Kasumi-1 (cell line): ENCODE measurements at regions not wholly inside any gene's neighbourhood (a gene's known extent, or its start where the extent isn't known, plus 50 kb on each side); places are given as distances from the start of the nearest gene placed in this dataset.

ENCODE experiments used
- DNase-seq, 2 experiments: peaks; one replicate each; lab custom pipeline; 2025; lab: John Stamatoyannopoulos, UW

DNA sequence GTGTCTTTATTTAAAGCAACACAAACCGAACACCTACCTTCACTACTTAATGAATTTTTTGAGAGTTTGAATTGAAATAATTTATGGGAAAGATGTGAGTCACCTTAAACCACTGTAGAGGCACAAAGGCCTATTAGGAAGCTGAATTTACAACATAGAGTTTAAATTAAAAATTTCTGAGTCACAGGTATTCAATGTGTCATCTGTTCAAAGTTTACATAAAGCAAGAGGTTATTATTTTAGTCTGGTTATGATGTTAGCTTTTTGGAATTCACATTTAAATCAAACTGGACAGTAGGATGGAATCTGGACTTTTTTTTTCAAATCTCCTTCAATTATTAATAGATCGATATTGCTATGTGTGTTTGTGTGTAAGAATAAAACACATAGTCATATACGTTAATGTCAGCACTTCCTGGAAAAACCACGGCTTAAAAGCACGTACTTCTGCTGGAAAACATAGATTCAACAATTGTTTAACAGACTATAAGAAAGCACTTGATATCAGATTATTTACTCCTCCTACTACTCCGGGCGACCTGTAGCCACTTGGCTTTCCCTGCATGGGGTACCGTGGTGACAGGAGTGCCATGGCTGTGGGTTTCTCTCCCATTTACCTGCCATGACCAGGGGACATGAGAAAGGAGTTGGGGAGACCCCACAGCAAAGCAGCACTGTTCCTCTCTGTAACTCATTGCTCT, 638.6 kb downstream of the SEMA5A start:
- no peak for DNase-seq

DNA sequence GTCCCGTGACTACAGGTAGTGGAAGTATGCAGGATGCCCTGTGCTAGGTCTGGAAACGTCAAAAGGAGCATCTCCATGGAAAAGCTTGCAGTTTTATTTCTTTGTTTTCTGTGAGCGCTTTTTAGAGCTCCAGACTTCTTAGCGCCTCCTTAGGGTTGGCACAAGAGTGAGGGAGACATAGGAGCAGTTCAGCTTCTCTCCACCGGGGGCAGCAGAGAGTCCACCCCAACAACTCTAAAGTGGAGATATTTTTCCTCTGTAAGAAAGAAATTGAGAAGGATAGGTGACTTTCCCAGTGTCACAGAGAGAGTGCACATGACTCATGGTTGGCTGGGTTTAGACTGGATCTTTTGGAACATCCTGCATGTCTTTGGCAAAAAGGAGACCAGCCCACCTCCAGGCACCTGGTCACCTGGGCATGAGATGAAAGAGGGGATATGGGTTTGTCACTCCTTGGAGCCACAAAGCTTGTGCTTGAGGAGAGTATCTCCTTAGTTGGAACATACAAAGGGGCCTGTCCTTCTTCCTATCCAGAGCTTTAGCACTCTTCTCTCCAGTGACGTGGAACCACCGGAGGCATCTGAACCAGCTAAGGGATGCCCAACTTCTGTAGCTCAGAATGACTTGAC, 637.7 kb downstream of the SEMA5A start:
- peak; percentile 19 to 43 for DNase-seq

DNA sequence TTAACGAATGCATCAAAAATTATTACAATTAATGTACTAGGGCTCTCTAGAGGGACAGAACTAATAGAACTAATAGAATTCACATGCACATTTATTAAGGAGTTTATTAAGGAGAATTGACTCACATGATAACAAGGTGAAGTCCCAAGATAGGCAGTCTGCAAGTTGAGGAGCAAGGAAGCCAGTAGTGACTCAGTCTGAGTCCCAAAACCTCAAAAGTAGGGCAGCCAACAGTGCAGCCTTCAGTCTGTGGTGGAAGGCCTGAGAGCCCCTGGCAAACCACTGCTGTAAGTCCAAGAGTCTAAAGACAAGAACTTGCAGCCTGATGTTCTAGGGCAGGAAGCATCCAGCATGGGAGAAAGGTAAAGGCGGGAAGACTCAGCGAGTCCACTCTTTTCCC, 633.8 kb downstream of the SEMA5A start:
- no peak for DNase-seq

DNA sequence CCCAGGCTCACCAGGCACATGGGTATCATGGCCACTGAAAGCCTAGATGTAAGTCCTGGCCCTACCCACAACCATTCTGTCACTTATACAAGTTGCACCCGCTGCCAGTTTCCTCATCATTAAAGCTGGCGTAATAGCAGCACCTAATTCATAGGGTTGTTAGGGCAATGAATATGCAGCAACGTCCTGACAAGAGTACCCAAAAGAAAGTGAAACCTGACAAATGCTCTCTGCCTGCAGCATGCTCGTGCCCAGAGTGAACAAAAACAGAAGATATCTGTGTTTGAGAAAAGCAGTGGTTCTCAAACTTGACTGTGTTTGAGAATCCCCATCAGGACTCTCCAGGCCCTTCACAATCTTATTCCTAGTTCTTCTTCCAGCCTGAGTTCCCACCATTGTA, 632.4 kb downstream of the SEMA5A start:
- no peak for DNase-seq

DNA sequence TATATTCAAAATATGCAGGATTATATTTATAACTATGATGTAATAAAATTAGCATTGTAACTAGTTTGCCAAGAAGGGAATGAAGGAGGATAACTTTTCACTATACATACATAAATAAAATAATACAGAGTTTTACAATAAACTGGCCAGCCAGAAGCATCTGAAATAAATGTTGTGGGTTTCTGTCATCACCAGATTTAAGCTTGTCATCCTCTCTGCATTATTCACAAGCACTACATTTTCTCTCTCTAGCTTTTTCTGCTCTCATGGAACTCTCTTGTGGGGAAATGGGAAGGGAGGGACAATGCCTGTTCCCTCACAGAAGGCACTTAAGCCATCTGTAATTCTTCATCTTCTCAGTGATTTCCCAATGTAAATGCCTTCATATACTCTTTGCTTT, 626.8 kb downstream of the SEMA5A start:
- no peak for DNase-seq

DNA sequence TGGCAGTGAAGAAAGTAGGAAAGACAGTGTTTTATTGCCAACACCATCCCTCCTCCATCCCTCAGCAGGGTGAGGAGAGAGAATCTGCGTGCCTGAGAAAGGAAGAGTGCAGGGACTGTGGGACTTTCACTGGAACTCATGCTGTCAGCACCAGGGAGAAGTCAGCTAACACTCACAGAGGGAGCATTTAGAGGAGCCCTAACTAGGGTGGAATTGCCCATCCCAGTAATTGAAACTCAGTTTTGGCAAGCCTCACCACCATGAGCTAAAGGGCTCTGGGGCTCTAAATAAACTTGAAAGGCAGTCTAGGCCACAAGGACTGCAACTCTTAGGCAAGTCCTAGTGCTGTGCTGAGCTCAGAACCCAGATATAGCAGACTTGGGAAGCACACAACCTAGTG, 622.3 kb downstream of the SEMA5A start:
- DNase-seq = no peak

DNA sequence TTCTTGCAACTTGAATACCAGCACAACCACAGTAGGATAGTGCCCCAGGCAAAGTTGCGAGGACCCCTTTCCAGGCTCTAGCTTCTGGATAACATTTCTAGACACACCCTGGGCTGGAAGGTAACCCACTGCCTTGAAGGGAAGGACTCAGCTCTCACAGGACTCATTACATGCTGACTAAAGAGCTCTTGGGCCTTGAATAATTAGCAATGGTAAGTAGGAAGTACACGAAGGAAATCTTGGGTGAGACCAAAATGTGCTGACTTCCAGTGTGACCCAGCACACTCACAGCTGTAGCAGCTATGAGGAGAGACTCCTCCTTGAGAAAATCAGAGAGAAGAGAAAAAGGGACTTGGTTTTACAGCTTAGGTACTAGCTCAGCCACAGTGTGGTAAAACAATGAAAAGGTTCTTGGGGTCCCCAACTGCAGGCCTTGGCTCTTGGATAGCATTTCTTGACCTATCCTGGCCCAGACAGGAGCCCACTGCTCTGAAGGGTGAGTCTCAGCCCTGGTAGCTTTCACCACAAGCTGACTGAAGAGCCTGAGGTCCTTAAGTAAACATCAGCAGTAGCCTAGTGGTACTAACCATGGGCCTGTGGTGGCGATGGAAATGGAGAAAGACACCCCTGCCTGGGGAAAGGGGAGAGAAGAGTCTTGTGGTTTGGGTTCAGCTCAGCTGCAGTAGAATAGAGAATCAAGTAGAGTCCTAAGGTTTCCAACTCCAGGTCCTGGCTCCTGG, 621.7 kb downstream of the SEMA5A start:
- no peak for DNase-seq

DNA sequence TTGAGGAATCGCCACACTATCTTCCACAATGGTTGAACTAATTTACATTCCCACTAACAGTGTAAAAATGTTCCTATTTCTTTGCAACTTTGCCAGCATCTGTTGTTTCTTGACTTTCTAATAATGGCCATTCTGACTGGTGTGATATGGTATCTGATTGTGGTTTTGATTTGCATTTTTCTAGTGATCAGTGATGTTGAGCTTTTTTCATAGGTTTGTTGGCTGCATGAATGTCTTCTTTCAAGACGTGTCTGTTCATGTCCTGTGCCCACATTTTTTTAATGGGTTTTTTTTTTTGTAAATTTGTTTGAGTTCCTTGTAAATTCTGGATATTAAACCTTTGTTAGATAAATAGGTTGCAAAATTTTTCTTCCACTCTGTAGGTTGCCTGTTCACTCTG, 615.9 kb downstream of the SEMA5A start:
- no peak for DNase-seq

DNA sequence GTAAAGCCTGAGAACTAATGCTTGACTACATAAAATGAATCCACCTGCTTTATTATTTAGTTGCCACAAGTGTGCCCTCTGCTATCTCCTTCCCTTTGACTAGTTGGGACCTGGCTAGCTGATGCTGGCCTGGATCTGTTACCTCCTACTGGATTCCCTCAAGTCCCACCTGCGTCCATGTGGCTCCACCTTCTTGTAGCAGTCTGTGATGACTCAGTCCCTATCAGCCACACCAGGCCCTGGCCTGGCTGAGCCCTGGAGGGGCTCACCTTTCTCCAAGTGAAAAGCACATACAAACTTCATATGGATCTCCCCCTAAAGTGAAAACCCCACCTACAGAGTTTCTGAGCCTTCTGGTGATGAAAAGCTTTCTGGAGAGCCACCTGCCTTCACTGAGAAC, 611.4 kb downstream of the SEMA5A start:
- no peak for DNase-seq

DNA sequence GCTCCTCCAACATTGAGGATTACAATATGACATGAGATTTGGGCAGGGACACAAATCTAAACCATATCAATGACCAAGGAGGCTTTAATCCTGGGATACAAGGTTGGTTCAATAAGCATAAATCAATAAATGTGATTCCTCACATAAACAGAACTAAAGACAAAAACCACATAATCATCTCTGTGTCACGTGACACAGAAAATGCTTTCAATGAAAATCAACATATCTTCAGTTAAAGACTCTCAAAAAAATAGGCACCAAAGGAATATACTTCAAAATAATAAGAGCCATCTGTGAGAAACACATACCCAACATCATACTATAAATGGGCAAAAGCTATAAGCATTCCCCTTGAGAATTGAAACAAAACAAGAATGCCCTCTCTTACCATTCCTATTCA, 604.9 kb downstream of the SEMA5A start:
- DNase-seq = no peak

DNA sequence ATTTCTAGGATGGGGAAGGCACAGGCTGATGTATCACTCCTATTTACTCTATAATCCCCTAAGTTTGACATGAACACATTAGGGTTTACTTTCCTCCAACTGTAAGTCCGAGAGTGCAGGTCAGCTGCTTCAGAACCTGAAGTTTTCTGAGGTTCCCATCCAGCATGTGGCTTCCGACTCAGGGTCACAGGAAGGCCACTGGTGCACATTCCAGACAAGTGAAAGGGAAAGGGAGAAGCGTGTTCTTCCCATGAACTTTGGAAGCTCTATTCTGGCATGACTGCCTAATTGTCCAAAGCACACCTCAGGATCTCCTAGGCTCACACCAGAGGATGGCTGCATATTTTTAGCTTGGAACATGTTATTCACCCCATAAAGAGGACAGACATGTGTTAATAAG, 602.6 kb downstream of the SEMA5A start:
- no peak for DNase-seq

DNA sequence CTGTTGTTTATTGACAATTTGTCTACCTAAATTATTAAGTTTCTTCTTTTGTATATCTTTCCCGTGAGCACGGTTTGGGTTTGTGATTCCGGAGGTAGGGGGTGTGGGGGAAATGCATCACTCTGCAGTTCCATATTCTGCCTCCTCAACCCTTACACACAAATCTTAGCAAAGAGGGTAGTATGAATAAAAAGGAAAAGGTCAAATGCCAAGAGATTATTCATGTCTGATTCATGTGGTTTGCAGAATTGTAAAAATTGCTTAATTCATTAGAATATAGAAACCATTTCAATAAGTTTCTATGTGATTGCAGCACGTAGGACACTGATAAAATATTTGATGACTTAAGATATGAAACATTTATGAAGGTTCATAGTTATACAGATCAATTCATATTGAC, 601.9 kb downstream of the SEMA5A start:
- DNase-seq = no peak

DNA sequence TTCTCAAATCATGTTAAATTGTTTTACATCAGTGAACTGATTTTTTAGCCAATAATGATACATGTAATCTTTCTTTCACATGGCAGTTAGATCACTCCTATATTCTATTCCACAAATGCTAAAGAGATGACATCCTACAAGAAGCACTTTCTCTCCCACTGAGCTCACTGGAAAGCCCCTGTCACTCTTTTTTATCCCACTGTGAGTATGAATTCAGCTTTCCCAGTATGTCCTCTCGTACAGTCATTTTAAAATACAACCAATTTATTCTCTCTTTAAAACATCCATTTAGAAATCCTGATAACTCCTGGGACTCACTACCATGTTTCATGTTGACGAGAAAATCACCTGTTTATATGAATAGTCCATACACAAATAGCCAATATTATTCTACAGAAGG, 599.9 kb downstream of the SEMA5A start:
- DNase-seq = no peak

DNA sequence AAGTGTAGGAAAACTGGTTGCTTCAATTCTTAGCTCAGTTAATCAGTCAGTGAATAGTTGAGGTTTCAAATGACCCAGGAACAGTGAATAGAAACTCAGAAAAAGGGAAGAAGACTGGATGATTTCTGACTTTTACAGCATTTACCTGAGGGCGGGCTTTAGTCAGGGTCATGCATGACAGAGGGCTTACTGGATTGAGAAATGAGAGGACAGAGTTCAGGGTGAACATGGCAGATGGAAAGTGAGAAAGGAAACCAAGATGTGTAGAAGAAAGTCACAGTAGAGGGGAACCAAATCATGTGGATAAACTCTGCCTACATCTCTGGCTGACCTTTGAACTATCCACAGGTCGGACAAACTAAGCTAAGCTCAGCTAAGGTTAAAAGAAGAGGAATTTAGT, 596.0 kb downstream of the SEMA5A start:
- DNase-seq = no peak

DNA sequence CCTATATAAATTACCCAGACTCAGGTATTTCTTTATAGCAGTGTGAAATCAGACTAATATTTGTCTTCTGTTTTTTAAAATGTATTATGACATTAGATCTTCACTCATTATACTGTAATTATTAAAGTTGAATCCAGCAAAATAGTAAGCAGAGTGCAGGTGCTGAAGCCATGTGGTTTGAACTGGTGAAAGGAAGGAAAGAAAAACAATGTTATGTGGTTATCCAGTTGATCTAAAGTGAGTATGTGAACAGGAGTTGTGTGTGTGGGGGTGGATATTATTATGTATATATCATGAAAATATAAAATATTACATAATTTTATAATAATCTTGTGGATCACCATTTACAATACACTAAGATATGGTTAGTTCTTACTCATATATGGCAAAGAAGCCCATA, 593.7 kb downstream of the SEMA5A start:
- no peak for DNase-seq

DNA sequence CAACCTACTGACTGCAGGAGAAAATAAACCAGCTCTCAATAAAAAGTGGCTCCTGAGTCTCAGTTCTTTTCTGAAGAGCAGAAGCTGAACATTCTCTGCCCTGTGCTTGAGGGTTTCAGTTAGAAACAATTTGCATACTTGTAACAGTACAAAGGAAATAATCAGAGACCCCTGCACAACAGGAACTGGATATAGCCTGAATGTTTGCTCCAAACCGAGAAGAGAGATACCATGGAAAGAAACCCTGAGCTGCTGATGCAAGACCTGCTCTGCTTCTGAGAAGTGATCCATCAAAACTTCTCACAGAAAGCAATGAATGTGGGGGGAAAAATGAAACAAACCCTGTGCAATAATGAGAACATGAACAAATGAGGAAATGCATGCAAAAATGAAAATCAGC, 592.9 kb downstream of the SEMA5A start:
- no peak for DNase-seq

DNA sequence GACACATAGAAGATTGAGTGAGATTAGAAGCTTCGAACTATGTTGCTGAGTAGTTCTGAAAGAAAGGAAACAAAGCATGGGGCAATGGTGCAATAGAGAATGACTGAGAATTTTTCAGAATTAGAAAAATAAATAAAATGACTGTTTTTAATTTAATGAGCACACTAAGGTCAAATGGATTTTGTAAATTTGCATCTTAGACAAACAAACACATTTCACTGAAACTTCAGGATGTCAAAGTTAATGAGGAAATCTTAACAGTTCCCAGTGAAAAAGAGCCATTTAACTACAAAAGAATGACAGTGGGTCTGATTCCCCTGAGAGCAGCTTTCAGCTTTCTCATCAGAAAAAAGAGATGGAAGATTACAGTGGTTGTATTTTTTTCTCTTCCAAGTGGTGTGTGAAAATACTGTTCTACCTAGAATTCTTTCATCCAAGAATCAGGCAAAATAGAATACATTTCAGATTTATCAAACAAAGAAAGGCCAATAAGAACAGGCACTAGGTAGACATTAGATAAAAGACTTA, 591.9 kb downstream of the SEMA5A start:
- no peak for DNase-seq

DNA sequence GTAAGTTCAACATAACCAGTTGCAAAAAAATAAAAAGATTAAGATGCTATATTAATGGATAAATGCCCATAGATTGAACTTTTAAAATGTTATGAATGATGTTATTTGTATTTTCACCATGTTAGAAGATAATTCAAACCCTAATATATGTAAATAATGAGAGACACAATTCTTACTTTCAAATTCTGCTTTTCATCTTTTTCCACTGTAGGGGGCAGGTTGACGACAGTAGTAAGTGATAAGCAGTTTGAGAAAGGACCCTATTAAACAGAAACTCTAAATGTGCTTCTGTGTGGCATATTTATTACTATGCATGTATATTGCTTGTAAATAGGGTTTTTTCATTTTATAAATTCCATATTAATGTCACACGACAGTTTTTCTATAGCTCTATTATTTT, 591.1 kb downstream of the SEMA5A start:
- DNase-seq = peak; percentile 32 to 42

DNA sequence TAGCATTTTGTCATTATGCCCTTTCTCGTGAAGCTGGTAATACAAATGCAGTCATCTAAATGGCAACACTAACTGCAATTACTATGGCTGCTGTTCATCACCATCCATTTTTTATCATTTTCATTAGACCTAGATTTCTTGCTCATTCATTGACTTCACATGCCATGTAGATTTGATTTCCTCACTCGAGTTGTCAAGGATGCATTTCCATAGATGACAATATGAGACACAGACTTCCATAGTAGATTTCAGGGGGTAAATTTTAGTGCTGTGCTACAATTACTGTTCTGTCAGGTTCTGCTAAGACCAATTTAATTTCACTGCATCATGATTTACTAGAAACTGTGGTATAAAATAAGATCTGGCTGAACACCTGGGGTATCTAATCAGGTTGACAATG, 589.2 kb downstream of the SEMA5A start:
- no peak for DNase-seq

DNA sequence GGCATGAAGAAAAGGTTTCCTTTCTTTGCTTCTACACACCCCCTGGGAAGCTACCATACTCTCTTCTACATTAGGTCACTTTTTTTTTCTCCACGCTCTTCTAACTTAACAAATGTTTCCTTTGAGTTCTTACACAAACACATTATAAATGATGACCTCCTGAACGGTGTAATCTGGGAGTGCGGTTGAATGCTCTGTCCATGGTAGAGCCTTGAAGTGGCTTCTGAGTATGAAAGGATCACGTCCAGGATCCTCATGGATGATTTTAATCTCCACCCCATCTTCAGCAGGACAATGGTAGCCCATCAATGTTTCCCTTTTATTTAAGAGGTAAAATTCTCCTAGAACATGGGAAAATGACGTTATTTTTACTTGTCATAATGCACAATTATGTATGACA, 587.3 kb downstream of the SEMA5A start:
- DNase-seq = no peak

DNA sequence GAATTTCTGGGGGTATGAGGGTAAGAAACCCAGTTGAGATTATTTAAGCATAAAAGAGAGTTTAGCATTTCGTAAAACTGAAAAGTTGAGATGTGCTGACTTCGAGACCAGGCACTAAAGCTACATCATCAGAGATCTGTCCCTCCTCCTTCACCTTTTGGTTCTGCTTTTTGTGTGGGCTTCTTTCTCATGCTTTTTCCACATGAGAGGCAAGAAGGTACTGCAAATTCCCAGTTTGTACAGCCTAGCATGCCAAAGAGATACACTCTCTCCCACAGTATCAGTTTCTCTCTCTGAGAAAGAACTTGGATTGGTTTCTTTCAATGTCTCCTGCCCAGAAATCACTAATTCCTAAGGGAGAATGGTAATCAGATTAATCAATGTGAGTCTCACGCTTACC, 584.7 kb downstream of the SEMA5A start:
- DNase-seq = no peak

DNA sequence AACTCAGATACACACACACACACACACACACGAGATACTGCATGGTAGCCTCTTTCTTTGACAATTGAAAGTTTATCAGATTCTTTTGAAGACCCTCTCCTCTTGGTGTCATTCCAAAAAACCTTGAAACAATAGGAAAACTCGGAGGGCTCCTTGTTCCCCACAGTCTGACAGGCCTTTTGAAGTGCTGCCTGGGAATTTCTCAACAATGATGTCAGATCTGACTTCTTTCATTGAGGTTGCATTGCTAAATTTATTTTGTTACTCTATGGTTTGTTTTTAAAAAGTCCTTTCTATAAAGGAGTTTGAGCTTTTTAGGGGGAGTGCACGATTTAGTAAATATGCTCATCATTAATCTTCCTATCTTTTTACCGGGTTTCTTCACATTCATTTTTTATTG, 583.9 kb downstream of the SEMA5A start:
- no peak for DNase-seq

DNA sequence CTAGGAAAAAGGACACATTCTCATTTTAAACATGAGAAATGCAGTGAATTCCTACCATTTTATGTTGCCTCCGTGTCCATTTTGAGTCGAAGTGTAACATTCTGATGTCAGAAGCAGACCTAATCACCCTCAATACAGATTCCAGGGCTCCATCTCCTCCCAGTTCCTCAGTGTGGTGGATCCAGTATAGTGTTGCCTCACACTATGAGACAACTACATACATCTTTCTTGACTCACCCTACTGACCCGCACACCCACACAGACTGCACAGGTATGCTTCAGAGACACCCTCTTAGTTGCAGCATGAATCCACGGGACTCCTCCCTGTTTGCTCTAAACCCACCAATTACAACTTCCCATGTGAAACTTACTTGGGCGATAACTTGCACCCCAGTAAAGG, 564.9 kb downstream of the SEMA5A start:
- no peak for DNase-seq
